NCI-H446 treated with DMSO at 0.1 percent for 48 hours (cell line): ENCODE measurements at regions not wholly inside any gene's neighbourhood (a gene's known extent, or its start where the extent isn't known, plus 50 kb on each side); places are given as distances from the start of the nearest gene placed in this dataset.

Experiments used
- DNase-seq: peaks from one replicate; lab custom pipeline; 2025; lab: John Stamatoyannopoulos, UW

DNA sequence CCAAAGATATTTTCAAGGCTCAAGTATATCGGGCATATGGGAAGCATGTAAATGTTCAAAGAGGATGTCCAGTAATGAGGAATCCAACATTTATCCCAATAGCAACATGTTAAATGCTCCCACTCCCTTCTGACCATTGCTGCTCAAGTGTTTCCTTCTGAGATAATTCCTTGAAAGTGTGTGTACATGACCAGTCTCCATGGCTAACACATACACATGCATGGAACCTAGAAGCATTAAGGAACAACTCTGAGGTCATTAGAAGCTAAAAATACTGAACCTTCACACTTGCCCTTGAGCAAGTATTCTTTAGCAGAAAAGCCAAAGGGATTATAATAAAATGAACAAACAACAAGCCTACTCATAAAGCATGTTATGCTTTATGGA, 433.8 kb upstream of the TCF4 start:
- no peak for DNase-seq

DNA sequence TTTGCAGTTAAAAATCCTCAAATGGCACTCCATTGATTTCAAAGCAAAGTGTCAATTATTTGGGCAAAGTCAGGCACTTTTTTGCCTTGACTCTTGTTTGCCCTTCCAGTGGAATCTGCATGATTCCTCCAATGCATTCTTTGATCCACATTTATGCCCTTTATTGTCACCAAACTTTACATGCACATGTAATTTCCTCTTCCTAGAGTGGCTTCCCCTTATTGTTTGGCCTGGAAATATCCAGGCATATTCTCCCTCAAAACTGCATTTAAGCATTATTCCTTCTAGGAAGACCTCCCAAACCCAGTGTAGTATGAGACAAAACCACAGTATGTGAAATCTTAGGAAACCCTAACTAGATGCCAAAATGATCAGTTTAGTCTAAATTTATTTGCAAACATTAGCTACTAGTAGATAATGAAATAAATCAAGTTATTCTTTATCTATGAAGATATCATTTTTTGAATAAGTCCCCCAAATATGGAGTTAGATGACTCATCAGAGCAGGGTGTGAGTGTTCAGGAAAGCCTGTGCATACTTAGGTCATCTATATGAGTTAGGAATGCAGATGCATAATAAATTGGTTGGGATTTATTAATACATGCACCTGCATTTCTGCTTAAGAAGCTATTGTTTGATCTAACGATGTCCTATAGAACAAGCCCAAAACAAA, 433.3 kb upstream of the TCF4 start:
- no peak for DNase-seq

DNA sequence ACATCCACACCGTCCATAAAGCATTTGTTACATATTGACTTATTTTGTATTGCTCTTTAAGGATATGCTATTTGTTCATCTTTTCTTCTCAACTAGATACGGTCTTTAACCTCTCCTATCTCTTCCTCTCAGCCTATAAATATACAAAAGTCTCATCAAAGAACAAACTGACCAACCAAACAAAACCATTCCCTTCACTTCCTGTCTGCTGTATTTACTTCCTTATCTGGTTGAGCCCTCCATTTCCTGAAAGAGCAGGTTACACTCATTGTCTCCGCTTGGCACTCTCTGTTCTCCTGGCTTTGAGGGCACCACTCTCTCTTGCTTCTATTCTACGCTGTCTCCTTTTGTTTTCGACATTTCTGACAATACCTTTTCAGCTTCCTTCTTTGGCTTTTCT, 431.9 kb upstream of the TCF4 start:
- DNase-seq: no peak

DNA sequence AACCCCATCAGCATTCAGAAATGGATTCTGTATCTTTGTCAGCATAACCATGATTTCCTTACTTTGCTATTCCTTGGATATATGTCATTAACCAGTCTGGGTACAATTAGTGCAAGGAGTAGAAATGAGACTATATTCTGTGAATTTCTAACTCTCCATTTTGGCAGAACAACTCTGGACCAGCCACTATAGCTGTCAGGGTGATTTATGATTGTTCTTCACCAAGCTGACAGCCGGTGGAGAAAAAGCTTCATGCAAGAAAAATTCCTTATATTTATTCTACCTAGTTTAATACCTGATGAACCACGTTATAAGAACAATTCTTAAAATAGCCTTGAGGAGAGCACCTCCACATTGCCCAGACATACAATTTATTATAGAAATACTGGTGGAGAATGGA, 431.2 kb upstream of the TCF4 start:
- peak; percentile 19 for DNase-seq

DNA sequence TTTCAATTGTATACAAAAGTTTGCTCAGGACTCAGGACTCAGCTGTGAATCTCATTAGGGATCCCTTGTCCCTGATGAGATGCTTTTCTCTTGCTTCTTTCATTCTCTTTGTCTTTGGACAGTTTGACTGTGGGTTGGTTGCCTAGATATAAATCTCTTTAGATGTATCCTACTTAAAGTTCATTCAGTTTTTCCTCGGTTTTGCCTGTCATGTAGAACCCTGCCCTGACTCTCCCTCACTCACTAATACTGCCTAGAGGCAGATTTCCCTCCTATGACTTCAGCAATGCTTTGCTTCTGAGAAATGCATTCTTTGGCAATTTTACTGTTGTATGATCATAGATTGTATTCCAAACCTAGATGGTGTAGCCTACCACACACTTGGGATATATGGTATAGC, 421.4 kb upstream of the TCF4 start:
- DNase-seq: no peak

DNA sequence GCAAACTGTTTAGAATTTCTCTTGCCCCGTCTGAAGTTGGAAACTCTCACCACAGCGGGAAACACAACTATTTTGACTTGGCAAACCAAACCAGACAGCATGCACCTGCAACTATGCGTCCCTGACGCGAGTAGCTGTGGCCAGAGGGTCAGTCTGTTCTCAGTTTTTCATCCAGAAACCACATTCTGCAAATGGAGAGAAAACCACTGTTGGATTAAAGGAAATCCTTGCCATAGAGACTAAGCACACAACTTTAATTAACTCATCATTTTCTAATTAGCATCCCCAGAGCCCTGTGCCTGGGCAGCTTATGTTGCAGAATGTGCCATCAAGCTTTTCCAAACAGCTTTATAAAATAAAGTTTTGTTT, 415.7 kb upstream of the TCF4 start:
- DNase-seq: no peak

DNA sequence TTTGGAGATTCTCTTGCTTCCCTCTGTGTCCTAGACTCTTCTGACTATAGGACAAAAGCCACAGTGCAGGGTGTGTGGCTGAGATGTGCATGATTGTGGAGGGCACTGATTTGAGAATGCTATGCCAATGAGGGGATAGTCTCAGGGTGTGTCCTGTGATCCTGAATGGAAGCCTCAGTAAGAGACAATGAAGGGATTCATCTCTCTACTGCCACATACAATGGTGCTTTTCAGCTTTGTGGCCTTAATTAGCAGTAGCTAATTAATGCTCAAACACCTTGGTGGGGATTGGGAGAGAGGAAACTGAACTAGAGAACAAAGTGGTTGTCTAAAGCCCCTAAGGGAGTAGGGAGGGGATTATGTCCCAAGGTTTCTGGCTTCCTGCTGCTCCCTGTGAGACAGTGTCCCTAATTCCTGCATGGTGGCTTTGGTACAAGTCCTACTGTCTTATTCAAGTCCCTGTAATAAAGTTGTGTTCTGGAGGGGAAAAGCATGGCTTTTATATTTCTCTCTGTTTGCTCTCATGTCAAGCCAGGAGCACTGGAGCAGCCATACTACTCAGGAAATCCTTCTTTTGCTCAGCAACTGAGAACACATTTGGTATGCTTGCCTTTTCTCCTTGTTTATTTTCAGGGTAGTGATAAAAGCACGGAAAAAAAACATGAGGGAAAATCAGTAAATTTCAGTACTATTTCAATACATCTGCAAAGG, 415.2 kb upstream of the TCF4 start:
- no peak for DNase-seq

DNA sequence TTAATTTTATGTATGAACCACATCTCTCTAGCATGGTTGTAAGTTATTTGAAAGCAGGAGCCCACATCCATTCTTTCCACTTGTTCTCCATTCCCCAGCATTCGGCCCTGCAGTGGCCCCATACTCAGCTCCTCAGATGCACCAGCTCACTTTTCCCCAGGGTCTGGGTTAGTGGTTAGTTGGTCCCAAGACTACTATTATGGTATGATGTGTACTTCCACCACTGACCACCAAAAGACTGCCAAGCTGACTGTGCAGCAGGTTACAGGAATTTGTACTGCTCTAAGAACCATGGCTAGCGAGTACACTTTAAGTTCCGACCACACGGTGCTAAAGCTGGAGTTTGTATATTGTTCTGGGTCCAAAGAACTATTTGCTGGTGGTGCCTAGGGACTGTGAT, 413.6 kb upstream of the TCF4 start:
- no peak for DNase-seq

DNA sequence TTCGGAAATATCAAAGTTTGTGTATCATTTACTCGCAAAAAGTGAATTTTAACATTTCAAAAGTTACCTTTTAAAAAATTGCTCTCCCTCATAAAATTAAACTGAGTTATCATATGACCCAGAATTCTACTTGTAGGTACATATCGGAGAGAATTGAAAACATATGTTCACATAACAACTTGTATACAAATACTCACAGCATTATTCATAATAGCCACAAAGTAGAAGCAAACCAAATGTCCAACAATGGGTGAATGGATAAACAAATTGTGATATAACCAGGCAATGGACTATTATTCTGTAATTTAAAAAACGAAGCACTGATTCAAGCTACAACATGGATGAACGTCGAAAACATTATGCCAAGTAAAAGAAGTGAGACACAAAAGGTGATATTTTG, 412.0 kb upstream of the TCF4 start:
- no peak for DNase-seq

DNA sequence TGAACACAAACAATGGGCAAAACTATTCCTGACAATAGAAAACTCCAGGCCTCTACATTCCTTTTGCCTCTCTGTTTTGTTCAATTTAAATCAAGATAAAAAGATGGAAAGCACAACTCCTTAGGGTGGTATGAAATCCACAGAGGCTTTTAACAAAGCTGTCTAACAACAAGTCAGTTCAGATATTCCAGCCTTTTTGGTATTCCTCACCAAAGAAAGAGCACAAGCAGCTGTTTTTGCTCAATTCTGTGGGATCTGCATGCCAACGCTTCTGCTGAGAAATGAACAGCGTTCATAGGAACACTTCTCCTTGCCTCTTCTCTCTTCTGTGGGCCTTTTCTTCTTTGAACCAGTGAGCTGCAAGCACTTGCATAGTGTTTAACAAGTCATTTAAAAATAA, 411.6 kb upstream of the TCF4 start:
- DNase-seq: no peak

DNA sequence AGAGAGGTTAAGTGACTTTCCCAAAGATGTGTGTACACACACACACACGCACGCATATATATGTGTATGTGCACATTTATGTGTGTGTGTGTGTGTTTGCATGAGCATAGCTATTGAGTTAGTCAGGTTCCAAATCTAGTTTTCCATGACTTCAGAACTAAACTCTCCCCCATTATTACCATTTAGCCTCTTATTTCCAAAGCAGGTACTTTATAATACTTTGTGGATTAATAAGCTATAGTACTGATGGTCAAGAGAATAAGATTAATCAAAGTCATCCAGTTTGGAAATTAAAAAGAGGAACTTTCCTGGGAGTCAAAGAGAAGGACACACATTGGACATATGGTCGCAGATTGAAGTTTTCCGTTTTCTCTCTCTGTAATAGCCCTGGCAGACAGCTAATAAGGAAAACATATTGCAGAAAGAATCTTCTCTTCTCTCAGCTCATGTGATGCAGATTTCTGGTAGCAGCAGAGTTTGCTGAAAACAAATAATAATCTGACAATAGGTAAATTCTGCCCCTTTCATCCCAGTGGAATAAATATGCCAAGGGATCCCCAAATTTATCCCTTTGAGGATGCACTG, 410.9 kb upstream of the TCF4 start:
- DNase-seq: no peak

DNA sequence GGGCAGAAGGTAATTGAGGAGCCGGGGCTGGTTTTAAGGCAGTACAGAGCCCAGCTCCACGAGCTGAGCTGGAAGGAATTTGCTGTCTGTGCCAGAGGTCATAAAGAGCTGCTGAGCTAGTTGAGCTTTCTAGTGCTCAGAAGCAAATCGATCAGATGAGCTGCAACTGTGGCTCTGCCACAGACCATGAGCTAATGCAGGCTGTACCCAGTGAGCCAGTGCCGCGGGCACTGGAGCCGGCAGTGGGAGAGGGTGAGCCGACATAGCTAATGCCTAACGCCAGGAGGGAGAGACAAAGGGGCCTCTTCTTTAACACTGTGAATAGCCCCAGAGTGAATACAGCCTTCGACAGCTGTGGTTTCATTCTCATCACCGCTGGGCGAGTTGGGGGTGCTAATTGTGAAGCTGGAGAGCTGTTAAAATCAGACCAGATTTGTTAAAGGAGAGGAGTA, 410.1 kb upstream of the TCF4 start:
- DNase-seq: peak; percentile 85

DNA sequence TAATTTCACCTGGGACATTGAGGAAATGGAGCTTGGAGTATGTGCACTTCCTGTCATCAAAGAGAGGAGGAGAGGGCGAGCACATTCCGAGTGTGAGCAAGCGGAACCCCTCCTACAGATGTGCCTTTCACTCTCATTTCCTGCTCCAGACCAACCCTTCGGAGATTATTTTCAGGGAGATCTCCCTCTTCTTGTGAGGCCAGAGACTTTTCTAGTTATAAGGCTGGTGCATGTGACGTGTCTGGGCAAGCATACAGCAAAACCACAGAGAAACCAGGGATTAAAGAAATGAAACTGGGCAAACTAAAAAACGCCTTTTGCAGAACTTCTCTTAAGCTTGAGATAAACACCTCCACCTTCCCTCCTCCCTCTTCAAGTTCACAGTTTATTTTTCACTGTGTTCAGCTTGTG, 409.2 kb upstream of the TCF4 start:
- no peak for DNase-seq

DNA sequence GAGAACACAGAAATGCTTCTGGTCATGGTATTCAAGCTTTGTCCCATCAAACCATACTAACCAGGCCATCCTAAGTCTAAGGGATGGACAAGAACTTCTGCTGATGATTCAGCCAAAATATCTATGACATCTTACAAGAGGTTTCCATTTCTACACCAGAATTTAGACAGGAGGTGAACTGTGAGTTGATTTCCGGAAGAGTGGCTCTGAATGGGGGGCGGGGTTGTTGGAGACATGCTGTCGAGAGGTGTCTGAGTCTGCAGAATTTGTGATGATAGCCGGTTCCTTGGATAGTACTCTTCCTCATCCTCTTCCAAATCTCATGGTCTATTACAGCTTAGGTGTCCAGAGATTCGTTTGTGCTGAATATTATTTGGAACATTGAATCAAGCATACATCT, 408.7 kb upstream of the TCF4 start:
- DNase-seq: no peak

DNA sequence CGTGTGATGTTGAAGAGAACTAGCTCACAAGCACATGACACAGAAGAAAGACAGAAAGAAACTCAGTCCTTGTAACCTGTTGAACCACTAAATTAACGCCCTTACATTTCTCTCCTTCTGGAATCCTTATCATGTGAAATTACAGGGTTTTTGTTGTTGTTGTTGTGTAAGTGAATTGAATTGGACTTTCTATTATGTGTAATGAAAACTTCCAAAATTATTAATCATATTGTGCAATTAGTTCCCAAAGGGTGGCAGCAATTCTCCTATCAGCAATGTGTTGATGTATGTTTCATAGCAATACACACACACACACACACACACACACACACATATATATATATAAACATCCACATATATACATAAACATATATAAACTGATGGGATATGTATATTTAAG, 402.2 kb upstream of the TCF4 start:
- DNase-seq: no peak

DNA sequence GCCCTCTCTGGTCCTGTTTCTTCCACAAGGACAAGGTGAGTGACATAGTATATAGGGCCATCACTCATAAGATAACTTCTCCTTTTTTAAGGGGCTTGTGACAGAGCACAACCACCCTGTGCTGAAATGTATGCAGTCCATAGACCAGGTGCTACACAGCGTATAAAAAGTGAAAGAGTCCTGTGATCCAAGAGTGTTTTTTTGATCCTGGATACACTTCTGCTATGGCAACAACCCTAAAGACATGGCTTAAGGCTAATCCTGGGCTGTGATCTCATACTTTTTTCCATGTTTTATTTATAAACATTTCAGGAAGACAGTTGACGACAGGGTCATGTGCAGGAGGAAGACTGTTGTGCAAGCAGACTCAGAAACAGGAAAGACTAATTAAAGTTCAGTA, 400.5 kb upstream of the TCF4 start:
- DNase-seq: no peak

DNA sequence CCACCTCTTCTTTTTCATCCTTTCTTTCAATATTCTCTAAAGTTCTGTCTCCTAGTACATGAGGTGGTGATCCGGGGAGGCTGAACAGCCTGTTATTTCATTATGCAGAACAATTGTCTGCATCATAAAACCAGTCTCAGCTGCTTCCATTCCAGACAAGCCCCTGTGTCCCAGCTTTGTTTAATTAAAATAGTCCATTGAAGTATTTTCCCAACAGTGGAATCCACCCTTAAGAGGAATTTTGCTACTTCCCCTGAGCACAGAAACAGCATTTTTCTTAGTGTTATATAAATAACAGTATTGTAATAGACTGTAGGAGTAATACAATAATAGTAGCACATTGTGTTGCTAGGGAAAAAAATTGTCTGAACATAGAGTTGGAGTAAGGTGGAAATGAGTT, 395.4 kb upstream of the TCF4 start:
- no peak for DNase-seq

DNA sequence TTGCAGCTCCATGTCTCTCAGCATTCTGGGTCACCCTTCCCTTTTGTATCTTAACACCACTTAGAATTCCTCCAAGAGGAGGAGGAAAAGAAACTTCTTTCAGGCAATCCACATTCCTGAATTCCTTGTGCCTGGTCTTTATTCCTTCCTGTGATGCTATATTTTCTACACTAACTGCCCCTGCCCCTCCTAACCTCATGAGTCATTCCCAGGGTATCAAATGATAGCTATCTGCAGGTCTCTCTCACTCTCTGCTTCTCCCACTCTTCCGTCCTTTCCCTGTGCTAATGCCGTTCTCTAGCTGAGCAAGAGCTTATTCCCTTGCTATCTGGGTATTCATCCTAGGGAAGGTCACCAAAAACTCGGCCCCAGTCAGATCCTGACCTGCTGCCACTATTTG, 395.0 kb upstream of the TCF4 start:
- no peak for DNase-seq

DNA sequence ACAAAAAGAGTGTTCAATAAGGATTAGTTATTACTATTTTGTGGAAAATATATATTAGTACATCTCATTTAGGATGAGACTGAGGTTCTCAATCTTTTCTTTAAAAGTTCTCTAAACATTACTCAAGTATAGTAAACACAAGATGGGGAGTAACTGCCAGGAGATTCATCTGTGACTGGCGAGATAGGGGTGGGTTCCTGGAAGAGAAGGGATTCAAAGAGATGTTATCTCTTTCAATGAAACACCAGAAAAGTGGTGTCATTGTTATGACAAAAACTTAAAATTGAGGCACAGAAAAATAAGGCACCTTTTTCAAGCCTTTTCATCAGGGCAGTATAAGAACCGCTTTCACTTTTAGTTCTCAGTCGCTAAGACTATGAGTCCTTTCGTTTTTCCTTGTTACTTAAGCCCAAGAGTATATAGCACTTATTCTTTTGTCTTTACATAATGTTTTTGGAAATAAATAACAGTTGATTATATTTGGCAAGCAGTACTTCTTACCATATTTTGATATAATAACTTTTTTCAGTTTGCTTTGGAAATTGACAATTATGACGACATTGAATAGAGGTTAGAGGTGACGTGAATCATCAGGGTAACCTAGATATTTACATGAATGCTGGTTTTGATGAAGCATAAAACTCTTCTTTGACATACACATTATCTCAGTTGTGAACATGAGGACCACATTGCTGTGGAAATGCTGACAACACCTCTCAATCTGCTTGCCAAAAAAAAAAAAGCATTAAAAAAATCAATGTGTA, 393.9 kb upstream of the TCF4 start:
- no peak for DNase-seq

DNA sequence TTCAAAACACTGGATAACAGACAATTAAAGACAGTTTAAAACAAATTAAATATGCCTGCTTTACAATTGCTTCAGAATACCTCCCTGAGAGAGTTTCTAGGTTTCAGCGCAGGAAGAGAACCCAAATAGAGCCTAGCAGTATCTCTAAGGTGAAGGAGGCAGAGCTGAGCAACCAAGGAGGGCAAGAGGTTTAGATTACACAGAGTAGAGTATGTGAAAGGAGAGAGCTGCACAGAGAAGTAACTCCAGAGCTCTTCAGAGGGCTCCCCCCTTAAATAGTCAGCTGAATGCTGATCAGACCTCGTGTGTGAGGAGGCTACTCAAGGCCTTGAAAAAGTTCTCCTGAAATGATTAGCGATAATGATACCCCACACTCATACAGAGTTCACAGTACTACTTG, 386.5 kb upstream of the TCF4 start:
- no peak for DNase-seq

DNA sequence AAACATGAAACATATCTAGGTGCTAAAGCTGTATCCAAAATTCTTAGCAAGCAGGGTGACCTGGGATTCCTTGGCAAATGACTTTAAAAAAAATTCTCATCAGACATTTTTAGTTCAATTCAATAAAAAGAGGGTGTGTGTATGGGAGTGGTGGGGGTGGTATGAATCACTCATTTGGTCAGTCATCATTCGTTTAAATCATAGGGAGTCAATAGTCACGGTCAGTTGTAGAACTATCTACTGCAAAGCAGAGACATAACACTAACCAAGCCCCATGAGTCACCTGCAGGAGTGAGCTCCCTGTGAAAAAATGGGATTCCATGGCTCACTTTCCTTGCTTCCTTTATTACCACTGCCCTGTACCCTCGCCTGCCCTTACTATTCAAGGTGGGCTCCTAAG, 380.6 kb upstream of the TCF4 start:
- no peak for DNase-seq

DNA sequence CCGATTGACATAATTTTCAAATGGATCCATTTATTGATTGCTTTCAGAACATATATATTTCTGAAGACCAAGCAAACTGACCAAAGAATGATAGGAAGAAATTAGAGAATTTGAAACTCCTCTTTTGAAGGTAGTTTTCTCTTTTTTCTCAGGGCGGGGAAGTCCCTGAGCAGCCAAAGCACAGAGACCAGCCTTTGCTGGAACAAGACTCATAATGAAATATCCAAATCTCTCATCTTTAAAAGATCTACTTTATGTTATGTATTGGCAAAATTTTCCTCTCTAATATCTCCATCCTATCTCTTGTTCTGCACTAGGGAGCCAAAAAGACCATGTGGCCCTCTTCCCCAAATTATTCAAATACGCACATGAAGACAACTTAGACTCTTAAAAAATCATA, 379.0 kb upstream of the TCF4 start:
- no peak for DNase-seq

DNA sequence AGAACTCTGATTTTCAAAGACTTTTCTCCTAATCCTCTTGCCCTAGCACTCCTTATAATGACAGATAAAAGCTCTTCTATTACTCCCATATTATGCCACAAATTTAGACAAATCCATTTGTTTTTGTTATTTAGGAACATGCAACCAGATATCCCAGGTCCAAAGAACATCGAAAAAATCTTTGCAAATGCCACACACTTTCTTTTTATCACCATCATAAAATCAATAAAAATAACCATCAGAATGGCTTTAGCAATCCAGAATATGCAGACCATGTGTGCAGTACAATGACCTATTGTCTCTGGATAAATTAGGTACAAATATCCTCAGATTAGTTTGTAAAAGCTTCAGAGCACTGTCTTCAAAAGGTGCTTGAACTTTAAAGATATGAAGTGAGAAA, 376.2 kb upstream of the TCF4 start:
- DNase-seq: no peak
